GM06990 (cell line): ENCODE measurements at regions not wholly inside any gene's neighbourhood (a gene's known extent, or its start where the extent isn't known, plus 50 kb on each side); places are given as distances from the start of the nearest gene placed in this dataset.
"Not testable (repeated sequence)": the region's sequence is repeated elsewhere in the genome, so short reads cannot be mapped to it uniquely, and the experiment has no call there.

Source experiments
- DNase-seq: peaks from one replicate; pipeline ENCODE4 v3.0.0-alpha.2; 2011; ENCODE audit not compliant: insufficient read length; ENCODE audit errors: extremely low read depth
- H3K27me3 ChIP-seq: replicated peaks from 2 replicates; pipeline ENCODE4 v1.6.0; 2011; ENCODE audit warnings: low read length; ENCODE audit not compliant: control insufficient read depth, insufficient read depth
- H3K36me3 ChIP-seq: 2 replicates; pipeline ENCODE4 v1.5.1; 2011; ENCODE audit warnings: low read length; ENCODE audit not compliant: control insufficient read depth, insufficient read depth
- H3K4me3 ChIP-seq: replicated peaks from 2 replicates; pipeline ENCODE4 v1.5.1; 2011; ENCODE audit warnings: low read depth, mild to moderate bottlenecking, control low read depth, low read length
- CTCF ChIP-seq: IDR thresholded peaks from 2 replicates; pipeline ENCODE4 v1.5.1; 2011; ENCODE audit warnings: low read length, control low read depth, mild to moderate bottlenecking, inconsistent platforms; ENCODE audit not compliant: insufficient read depth, poor library complexity, severe bottlenecking

- no peak overlapping the region for H3K4me3 ChIP-seq
- no peak for DNase-seq
- no peak for TF ChIP-seq CTCF
- no peaks in the 10 kb centered on the region for H3K36me3 ChIP-seq
- no peaks in the 10 kb centered on the region for H3K27me3 ChIP-seq
Measured at GRCh38 chr1:99371413-99371812, 107.1 kb downstream of the PLPPR4 start.

- no peak overlapping the region for H3K4me3 ChIP-seq
- no peak for TF ChIP-seq CTCF
- no peaks in the 10 kb centered on the region for H3K36me3 ChIP-seq
- H3K27me3 ChIP-seq, result no peaks in the 10 kb centered on the region
- DNase-seq, result no peak
Measured at GRCh38 chr1:99374109-99374508, 109.8 kb downstream of the PLPPR4 start.

- not testable (repeated sequence) for H3K36me3 ChIP-seq, H3K4me3 ChIP-seq, DNase-seq, H3K27me3 ChIP-seq
Measured at GRCh38 chr1:99374693-99375092, 110.4 kb downstream of the PLPPR4 start.

GRCh38 chr1:99384021-99384420, 119.7 kb downstream of the PLPPR4 start:
- no peak for TF ChIP-seq CTCF

GRCh38 chr1:99385852-99386251, 121.6 kb downstream of the PLPPR4 start:
- no peak for TF ChIP-seq CTCF
- H3K27me3 ChIP-seq, result no peaks in the 10 kb centered on the region
- no peak overlapping the region for H3K4me3 ChIP-seq
- no peaks in the 10 kb centered on the region for H3K36me3 ChIP-seq
- DNase-seq, result no peak

More at GRCh38 chr1:99384021-99384420, 119.7 kb downstream of the PLPPR4 start:
- DNase-seq, result no peak
- Histone ChIP-seq H3K36me3 (no peaks in the 10 kb centered on the region), H3K27me3 (no peaks in the 10 kb centered on the region), H3K4me3 (no peak overlapping the region)

GRCh38 chr1:99396389-99396788, 132.1 kb downstream of the PLPPR4 start:
- no peak for DNase-seq
- H3K4me3 ChIP-seq, result no peak overlapping the region
- no peak for TF ChIP-seq CTCF

More at GRCh38 chr1:99396389-99396788, 132.1 kb downstream of the PLPPR4 start:
- Histone ChIP-seq H3K27me3 (no peaks in the 10 kb centered on the region), H3K36me3 (no peaks in the 10 kb centered on the region)
